ENCODE measurements at regions not wholly inside any gene's neighbourhood (a gene's known extent, or its start where the extent isn't known, plus 50 kb on each side); places are given as distances from the start of the nearest gene placed in this dataset.

GRCh38 chr5:171592736-171593135 lies 173.3 kb downstream of the FGF18 start:
- TF ChIP-seq CTCF (IDR thresholded peaks at IDR 0.05; ENCODE audit: borderline replicate concordance, control extremely low read depth, extremely low read depth, insufficient read depth, missing control alignments), result no peak
- in situ Hi-C loops (cut with MboI; ENCODE audit: low sequenced_read_pairs, unreplicated experiment), result no loop called here
- no peak for DNase-seq (ENCODE audit: low spot score)

- TF ChIP-seq CTCF (IDR thresholded peaks at IDR 0.05; ENCODE audit: borderline replicate concordance, control extremely low read depth, extremely low read depth, insufficient read depth, missing control alignments), result no peak
- DNase-seq (ENCODE audit: low spot score), result no peak
- in situ Hi-C loops (cut with MboI; ENCODE audit: low sequenced_read_pairs, unreplicated experiment), result no loop called here
These were observed 174.0 kb downstream of the FGF18 start for GRCh38 chr5:171593401-171593800.

GRCh38 chr5:171593976-171594375 lies 174.5 kb downstream of the FGF18 start:
- no peak for TF ChIP-seq CTCF (IDR thresholded peaks at IDR 0.05; ENCODE audit: borderline replicate concordance, control extremely low read depth, extremely low read depth, insufficient read depth, missing control alignments)
- no peak for DNase-seq (ENCODE audit: low spot score)
- in situ Hi-C loops (cut with MboI; ENCODE audit: low sequenced_read_pairs, unreplicated experiment), result no loop called here

GRCh38 chr5:171595401-171595800 lies 176.0 kb downstream of the FGF18 start:
- no peak for TF ChIP-seq CTCF (IDR thresholded peaks at IDR 0.05; ENCODE audit: borderline replicate concordance, control extremely low read depth, extremely low read depth, insufficient read depth, missing control alignments)
- in situ Hi-C loops (cut with MboI; ENCODE audit: low sequenced_read_pairs, unreplicated experiment), result no loop called here
- no peak for DNase-seq (ENCODE audit: low spot score)

GRCh38 chr5:171595801-171596231 lies 176.4 kb downstream of the FGF18 start:
- in situ Hi-C loops (cut with MboI; ENCODE audit: low sequenced_read_pairs, unreplicated experiment), result no loop called here
- no peak for TF ChIP-seq CTCF (IDR thresholded peaks at IDR 0.05; ENCODE audit: borderline replicate concordance, control extremely low read depth, extremely low read depth, insufficient read depth, missing control alignments)

GRCh38 chr5:171596391-171596878 lies 177.0 kb downstream of the FGF18 start:
- DNase-seq (ENCODE audit: low spot score), result no peak
- no peak for TF ChIP-seq CTCF (IDR thresholded peaks at IDR 0.05; ENCODE audit: borderline replicate concordance, control extremely low read depth, extremely low read depth, insufficient read depth, missing control alignments)
- in situ Hi-C loops (cut with MboI; ENCODE audit: low sequenced_read_pairs, unreplicated experiment), result no loop called here

More at GRCh38 chr5:171595801-171596231, 176.4 kb downstream of the FGF18 start:
- DNase-seq (ENCODE audit: low spot score), result no peak

Measured in GM13976 (cell line).